ENCODE measurements at regions not wholly inside any gene's neighbourhood (a gene's known extent, or its start where the extent isn't known, plus 50 kb on each side); places are given as distances from the start of the nearest gene placed in this dataset.

DNA sequence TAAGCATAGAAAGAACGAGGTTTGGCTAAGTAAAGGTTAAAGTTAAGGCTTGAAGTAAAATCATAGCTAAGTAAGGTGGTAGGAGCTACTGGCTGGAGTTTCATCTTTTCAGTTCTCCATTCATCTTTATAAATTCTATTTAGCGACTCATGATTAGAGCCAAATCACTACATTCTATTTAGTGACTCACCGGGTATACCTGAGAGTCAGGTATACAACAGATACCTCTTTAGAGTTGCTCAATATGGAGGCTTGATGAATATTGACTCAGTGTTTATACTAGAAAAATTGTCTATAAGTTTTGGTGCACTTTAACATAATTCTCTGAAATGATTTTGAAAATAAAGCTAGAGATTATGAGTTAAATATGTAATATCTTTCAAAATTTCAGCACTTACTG, 328.8 kb upstream of the GRM7 start:
- no peak for DNase-seq

DNA sequence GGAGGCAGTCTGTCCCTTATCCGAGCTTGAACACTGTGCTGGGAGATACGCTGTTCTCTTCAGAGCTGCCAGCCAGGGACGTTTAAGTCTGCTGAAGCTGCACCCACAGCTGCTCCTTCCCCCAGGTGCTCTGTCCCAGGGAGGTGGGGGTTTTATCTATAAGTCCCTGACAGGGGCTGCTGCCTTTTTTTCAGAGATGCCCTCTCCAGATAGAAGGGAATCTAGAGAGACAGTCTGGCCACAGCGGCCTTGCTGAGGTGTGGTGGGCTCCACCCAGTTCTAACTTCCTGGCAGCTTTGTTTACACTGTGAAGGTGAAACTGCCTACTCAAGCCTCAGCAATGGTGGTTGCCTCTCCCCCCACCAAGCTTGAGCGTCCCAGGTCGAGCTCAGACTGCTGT, 319.9 kb upstream of the GRM7 start:
- DNase-seq: no peak

DNA sequence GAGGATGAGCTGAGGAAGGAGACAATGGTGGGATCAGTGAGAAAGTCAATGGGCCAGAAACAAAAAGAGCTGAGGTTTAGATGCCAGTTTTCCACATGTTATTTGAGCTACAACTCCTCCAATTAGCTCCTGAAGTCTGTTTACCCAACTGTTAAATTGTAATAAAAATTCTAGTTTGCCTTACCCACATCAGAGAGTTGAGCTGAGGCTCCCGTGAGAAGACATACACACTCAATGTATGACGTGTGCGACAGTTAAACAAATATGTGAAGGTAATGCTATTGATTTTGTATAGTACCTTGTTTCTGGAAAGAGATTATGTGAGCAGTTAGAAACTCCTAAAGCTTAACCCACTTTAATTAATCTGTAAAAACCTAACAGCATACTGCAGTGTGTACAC, 318.1 kb upstream of the GRM7 start:
- no peak for DNase-seq

DNA sequence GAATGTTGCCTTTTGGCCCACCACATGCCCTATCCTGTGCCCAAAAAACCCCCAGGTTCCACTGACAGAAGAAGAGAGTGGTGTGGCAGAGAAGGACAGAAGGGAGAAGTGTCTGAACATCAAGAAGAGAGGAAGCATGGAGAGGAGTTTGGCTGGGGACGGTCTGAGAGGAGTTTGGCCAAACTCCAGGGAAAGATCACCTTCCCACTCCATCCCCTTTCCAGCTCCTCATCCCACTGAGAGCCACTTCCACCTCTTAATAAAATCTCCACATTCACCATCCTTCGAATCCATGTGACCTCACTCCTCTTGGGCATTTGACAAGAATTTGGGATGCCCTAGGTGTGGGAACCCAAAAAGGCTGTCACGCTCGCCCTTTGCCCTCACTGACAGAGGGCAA, 311.6 kb upstream of the GRM7 start:
- no peak for DNase-seq

DNA sequence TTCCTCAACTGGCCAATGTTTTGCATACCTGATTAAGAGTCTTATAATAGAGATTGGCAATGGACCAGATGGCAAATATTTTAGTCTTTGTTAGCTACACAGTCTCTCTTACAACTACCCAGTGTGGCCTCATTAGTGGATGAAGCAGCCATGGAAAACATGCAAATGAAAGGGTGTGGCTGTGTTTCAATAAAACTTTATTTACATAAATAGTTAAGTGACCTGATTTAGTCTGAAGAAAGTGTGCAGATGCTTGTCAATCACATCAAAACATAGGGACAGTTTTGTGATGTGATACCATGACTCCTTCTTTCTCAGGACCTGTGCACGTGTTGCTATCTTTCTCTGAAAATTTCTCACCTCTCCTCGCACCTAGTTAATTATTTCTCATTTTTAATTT, 309.8 kb upstream of the GRM7 start:
- no peak for DNase-seq

DNA sequence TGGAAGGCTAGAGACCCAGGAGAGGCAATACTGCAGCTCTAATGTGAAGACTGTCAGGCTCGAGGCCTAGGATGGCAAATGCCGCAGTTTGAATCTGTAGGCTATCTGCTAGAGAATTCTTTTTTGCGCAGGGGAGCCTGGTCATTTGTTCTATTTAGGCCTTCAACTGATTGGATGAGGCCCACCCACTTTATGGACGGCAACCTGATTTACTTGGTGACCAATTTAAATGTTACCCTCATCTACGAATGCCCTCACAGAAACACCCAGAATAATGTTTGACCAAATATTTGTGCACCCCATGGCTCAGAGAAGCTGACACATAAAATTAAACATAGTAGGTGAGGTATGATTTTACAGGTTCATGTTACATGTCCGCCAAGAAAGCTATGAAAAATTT, 300.7 kb upstream of the GRM7 start:
- no peak for DNase-seq

- DNase-seq: no peak
Observed at GRCh38 chr3:6567241-6567640, 293.7 kb upstream of the GRM7 start.

DNA sequence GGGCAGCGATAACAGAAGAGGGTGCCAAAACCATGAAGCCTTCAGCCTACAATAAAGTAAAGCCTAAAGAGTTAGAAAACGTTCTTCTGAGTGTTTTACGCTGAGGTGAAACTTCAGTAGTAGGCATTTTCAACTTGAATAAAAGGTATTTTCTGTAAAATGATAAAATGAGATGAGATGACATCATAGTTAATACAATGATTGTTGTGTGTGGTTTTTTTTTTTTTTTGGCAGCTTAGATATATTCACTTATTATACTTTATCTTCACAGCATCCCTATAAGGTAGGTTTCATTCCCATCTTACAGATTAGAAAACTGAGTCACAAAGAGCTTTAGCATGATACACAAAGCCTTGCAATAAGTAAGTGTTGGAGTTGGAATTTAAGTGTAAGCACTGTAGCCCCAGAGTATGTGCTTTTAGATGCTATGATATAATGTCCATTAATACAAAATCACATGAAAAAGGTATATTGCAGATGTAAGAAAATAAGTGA, 291.9 kb upstream of the GRM7 start:
- DNase-seq: no peak

DNA sequence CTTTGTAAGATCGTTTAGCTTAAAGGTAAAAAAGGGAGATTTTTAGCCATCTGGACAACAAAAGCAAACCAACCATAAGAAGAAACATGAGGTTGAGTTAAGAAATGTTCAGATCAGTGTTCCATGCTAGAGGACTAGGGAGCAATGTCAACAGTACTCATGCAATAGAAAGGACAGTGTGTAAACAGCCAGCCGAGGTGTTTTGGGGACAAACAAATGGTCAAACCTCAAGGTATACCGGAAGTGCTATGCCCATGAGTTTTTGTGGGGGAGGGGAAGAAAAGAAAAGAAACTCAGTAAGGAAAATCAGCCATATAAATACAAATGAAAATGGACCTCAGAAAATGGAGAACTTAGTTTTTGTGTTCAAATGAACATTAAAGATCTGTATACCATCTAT, 289.5 kb upstream of the GRM7 start:
- no peak for DNase-seq

DNA sequence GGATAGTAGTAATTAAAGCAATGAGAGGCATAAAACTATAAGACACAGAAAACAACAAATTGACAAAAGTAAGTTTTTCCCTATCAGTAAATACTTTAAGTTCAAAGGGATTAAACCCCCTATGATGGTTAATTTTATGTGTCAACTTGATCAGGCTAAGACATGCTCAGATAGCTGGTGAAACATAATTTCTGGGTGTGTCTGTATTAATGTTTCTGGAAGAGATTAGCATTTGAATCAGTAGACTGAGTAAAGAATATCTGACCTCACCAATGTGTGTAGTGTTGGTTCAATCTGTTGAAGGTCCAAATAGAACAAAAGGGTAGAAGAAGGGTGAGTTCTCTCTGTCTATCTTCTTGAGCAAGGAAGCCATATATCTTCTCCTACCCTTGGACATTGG, 283.3 kb upstream of the GRM7 start:
- DNase-seq: no peak

DNA sequence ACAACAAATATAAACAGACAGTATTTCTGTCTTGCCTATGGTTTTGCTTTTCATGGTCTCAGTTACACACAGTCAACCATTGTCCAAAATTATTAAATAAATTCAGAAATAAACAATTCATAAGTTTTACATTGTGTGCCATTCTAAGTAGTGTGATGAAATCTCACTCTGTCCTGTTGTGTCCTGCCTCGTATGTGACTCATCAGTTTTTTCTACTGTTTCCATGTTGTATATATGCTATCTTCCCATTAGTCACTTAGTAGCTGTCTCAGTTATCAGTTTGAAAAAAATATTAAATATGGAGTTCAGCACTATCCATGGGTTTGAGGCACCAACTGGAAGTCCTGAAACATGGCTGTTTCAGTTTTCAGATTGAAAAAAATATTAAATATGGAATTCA, 282.4 kb upstream of the GRM7 start:
- DNase-seq: no peak

GRCh38 chr3:6580808-6581207, 280.1 kb upstream of the GRM7 start:
- no peak for DNase-seq

- no peak for DNase-seq
Observed at GRCh38 chr3:6585360-6585759, 275.6 kb upstream of the GRM7 start.

DNA sequence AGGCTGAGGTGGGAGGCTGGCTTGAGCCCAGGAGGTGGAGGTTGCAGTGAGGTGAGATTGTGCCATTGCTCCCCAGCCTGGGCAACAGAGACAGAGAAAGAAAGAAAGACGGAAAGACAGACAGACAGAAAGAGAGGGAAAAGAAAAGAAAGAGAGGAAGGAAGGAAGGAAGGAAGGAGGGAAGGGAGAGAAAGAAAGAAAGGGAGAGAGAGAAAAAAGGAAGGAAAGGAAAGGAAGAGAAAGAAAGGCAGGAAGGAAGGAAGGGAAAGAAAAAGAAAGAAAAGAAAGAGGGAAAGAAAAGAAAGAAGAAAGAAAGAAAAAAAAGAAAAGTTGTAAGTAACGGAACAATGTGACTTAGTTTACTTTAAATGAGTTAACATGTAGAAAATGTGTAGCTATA, 260.7 kb upstream of the GRM7 start:
- DNase-seq: no peak

GRCh38 chr3:6601374-6601773, 259.5 kb upstream of the GRM7 start:
- DNase-seq: no peak

DNA sequence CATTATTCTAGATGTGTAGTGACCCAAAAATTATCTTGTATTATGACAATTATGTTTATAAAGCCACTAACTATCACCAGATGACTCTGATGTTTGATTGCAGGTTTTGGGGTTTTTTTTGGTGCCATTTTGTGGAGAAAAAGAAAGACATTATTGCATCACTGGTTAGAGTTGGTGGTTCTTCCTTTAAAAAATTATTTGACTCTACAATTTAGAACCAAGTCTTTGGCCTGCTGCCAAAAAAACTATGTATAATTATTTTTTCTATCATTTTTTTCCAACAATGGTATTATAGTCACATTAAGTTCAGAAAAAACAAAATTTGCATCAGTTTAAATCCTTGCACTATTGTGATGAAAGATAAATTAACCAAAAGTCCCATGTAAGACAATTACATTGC, 258.6 kb upstream of the GRM7 start:
- no peak for DNase-seq

GRCh38 chr3:6605227-6605626, 255.7 kb upstream of the GRM7 start:
- DNase-seq: no peak

- DNase-seq: no peak
Observed at GRCh38 chr3:6608843-6609242, 252.1 kb upstream of the GRM7 start.

DNA sequence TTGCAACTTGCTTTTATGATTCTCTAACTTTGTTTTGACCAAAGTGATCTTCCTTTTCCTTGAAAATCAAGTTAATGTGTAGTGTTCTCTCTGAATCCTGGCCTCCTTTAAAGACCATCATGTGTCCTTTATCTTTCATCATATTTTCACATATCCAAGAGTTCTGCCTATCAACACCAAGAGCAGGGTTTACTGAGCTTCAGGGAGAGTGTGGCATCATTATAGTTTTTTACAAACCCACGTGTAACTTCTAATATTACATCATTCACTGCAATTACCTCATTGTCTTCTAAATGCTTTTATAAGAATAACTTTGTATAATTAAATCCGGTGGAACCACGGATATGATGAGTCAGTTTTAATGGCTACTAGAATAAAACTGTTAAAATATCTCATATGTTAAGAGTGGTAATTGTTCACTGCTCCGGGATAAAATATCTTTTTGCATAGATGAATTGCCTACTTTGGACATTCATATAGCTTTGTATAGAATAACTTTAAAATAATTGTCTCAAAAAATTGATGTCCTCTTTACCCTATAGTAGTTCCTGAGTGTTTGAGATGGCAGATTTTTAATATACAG, 248.8 kb upstream of the GRM7 start:
- no peak for DNase-seq

DNA sequence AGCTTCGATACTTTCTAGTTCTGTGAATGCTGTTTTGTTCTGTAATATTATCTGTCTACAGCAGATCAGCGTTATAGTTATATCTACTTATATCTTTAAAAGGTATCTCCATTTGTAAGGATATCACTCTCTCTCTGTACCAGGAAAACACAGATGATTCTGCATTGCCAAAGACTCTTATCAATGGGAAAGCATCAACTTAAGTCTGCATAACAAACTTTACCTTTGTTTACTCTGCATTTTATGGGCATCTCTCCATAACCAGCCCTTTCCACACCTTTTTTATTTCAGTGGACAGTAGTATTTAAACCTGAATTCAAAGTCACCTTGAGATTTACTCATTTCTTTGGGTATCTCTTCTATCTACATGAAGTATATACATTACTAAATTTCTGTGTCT, 238.7 kb upstream of the GRM7 start:
- DNase-seq: no peak

- DNase-seq: no peak
Observed at GRCh38 chr3:6622712-6623111, 238.2 kb upstream of the GRM7 start.

DNA sequence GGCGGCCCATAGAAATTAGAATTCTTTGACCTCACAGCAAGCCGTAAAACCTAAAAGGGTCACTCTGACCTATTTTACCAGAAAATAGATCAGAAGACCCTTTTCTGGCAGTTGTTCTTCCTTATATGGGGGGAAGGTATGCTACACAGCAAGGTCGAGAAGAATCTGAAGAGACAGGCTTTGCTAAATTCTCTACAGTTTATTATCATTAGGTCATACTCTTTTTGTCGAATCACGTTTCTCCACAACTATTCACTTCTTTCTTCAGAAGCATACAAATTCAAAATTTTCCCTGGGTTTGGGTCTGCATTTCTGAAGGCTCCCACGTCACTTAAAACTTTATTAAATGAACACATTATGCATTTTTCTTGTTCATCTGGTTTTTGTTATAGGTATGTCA, 229.5 kb upstream of the GRM7 start:
- DNase-seq: no peak

GRCh38 chr3:6640907-6641306, 220.0 kb upstream of the GRM7 start:
- no peak for DNase-seq

- no peak for DNase-seq
Observed at GRCh38 chr3:6644070-6644929, 216.6 kb upstream of the GRM7 start.

DNA sequence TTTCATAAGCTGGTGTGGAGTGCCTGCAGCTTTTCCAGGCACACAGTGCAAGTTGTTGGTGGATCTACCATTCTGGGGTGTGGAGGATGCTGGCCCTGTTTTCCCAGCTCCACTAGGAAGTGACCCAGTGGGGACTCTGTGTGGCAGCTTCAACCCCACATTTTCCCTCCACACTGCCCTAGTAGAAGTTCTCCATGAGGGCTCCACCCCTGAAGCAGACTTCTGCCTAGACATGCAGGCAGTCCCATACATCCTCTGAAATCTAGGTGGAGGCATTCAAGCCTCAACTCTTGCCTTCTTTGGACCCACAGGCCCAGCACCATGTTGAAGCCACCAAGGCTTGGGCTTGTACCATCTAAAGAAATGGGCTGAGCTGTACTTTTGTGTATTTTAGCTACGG, 206.2 kb upstream of the GRM7 start:
- no peak for DNase-seq
